HG03045 (cell line): ENCODE measurements at regions not wholly inside any gene's neighbourhood (a gene's known extent, or its start where the extent isn't known, plus 50 kb on each side); places are given as distances from the start of the nearest gene placed in this dataset.

Experiments
- ATAC-seq: cut with Tn5 transposase; IDR thresholded peaks from one replicate; pipeline ENCODE4 v1.9.1; 2021; ENCODE audit warnings: mild to moderate bottlenecking, moderate library complexity; ENCODE audit not compliant: unreplicated experiment

GRCh38 chr5:30856242-30856641, 337.2 kb upstream of the CDH6 start:
- no peak for ATAC-seq

DNA sequence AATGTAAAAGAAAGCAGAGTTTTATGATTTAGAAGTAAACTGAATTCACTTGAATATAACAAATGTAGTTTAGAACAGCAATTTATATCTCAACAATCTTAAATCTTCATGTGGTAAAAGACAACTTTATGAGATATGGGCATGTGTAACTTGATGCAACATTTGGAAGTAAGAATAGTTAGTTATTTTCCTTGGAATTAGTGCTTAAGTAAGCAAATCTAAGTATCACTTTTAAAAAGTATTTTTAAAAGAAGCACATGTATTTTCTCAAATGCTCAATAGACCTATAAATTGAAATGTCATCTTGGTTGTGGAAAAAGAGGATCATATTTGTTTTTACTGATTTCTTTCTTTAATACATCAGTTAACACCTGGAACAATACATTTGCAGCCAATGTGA, 340.3 kb upstream of the CDH6 start:
- ATAC-seq = no peak

- no peak for ATAC-seq
Measured at GRCh38 chr5:30850866-30851265, 342.6 kb upstream of the CDH6 start.

DNA sequence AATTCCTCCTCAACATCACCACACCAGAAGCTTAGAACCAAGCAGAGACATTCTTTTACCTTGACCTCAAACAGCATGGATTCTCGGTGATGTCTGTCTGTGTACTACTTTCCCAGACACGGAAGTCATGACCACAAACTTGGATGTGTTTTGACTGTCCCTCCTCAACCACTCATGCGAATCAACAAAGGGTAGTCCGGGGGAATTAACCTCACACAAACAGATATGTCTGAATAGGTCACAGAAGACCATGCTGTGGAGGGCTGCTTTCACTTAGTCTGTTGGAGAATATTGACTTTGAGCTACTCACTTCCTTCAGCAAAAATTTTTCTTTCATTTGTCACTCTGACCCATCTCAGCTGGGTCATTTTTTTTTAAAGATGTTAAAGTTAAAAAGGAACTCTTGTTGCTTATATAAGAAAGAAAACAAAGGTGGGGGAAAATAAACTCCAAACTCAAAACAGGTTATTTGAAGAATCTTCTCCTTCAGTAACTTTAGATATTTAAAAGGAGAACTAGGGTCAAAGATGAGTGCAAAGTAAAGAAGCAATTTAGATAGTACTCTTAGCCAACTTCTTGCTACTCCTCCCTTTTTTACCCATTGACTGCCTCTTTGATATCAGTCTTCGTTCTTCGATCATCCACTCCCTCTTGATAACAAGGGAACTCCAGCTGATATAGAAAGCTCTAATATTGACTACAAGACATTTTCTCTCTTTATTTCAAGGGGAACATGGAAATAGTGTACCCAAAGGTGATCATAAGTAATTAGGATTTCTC, 343.4 kb upstream of the CDH6 start:
- no peak for ATAC-seq

DNA sequence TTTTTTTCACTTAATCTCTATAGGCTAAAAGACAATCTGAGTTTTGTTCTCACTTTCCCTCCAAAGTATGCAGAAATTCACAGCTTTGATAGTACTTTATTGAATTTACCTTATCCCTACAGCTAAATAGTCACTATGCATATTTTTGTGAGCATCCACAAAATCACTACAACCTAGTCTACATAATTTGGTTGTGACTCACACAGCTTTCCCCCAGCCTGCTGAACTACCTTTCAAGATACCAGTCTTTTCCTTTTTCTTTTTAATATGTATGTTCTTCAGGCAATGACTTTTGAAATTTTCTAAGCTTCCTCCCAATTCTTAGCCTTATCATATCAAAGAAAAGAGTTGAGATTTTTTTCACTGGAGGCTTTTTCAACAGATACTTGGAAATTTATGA, 347.3 kb upstream of the CDH6 start:
- ATAC-seq = no peak

- no peak for ATAC-seq
Measured at GRCh38 chr5:30845194-30845593, 348.3 kb upstream of the CDH6 start.

- no peak for ATAC-seq
Measured at GRCh38 chr5:30843541-30843940, 349.9 kb upstream of the CDH6 start.

- ATAC-seq = no peak
Measured at GRCh38 chr5:30839956-30840355, 353.5 kb upstream of the CDH6 start.

DNA sequence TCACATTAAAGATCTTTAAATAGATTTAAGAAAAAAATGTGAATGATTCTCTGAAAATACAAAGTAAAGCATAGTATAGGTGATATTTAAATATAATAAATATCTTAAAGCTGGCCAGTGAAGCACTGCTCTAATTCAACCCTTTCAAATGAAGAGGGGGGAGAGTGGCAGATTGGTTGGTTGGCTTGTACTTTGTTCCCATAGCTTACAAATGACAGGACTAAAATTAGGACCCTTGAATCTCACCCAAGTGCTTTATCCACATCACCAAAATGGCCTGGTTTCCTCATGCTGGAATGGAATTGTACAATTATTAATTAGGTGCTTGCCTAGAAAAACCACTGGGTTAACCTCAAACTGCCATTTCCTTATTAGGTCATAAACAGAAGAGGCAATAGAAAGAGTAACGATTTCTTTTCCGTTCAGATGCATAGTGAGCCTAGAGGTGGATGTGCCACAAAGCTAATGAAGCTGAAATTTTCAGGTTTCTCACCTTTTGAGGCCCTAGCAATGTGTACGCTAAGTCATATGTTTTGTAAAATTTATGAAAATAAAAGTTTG, 354.5 kb upstream of the CDH6 start:
- ATAC-seq = no peak

- ATAC-seq = no peak
Measured at GRCh38 chr5:30832519-30832918, 361.0 kb upstream of the CDH6 start.

GRCh38 chr5:30831605-30832004, 361.9 kb upstream of the CDH6 start:
- no peak for ATAC-seq

DNA sequence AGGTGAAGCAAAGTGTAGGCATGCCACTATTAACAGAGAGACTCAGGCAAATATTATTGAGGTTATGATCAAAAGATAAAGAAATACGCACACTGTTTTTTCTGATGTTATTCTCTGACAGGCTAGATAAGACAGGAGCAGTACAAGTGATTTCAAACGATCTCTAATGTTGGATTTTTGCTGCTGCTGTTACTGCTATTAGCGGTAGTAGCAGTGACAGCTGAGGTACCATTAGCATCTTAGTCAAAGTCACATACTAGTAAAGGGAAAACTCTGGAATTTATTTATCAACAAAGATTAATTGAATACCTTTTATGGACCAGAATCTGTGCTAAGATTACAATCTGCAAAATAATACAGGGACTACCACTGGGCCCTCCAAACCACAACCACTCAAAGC, 362.4 kb upstream of the CDH6 start:
- no peak for ATAC-seq

GRCh38 chr5:30811298-30811697, 382.2 kb upstream of the CDH6 start:
- no peak for ATAC-seq

DNA sequence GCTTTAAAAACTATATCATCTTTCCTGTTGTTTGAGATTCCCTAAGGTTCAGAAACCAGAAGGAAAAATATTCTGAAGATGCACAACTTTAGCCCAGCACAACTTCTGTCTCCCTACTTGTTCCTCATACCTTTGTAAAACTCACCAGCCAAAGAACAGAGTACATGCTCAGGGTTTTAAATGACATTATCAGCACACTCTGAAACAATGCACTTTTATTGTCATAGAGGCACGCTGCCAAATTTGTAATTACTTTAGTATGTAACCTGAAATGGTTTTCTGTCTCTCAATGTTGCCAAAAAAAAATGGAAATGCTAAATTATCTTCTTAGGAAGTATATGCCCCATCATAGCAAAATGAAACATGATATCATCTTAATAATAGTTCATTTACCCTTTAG, 383.6 kb upstream of the CDH6 start:
- ATAC-seq = no peak

GRCh38 chr5:30808996-30809395, 384.5 kb upstream of the CDH6 start:
- no peak for ATAC-seq

GRCh38 chr5:30804739-30805505, 388.6 kb upstream of the CDH6 start:
- ATAC-seq = no peak

DNA sequence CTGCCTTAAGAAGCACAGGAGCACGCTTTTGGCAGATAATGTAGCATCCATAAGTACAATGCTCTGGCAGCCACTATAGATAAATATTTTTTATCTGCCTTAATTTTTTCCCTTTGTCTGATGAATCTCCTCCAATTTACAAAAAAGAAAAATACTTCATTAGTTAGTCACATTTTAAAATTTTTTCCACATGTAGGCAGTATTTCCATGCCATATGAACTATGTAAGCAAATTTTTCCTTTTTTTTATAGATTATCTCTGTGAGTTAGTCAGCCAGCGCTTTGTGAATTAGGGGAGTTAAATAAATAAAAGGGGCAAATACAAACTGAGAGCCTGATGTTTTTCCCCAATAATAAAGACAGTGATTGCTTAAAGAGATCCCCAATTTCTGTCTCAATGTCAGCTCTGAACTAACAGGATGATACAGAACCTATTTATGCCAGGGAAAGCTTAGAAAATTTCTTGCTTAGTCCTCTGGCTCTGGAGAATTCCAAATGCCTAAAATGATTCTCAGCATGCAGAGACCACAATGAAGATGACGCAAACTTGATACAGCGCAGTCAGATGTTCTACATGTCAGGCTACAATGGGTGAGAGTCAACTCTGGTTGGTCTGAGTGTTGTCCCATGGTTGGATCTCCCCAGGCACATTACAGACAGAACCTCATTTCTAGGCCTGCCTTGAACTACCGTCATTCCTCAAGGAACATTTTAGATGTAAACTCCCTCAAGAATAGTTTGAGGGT, 390.4 kb upstream of the CDH6 start:
- no peak for ATAC-seq

GRCh38 chr5:30781643-30782042, 411.8 kb upstream of the CDH6 start:
- no peak for ATAC-seq

DNA sequence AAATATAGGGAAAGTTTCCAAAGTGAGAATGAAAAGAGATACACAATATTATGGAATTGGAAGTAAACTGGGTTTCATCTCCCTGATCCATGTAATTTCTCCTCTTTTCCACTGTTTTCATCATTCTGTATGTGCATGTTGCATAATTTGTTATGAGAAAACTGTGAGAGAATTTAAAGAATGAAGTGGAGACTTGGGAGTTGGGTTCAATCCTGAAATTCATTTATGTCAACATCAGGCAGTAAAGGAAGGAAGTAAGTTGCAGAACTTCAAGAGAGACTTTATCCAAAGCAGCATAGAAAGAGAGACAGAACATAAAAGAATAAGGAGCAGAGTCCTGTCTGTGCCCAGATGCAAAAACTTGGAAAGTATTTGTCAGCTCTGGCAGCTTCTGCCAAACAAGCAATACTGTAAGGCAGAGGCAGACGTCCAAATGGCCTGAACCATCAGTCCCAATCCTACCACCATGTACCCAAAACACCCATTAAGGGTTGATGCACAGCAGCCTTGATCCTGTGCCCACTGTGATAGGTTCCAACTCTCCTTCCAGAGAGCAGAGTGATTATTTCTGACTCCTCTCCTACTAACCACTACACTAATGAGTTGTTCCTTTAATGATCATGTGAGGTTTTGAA, 425.3 kb upstream of the CDH6 start:
- no peak for ATAC-seq

GRCh38 chr5:30765706-30766105, 427.8 kb upstream of the CDH6 start:
- no peak for ATAC-seq

DNA sequence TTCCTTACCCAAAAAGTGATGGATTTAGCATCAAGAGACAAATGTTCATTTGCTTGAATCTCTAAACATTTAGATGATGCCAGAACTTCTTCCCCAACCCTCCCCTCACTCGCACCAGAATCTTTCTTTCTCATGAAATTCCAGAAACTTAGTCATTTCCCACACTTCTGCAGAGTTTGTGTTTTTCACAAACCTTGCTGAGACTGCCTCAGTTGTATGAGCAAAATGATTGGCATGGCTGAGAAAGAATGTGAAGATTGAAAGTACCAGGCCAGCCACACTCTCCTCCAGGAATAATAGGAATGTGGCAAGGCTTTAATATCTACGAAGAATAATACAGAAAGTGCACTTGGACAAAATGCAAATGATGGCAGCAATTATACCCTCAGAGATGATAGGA, 428.3 kb upstream of the CDH6 start:
- no peak for ATAC-seq
